Type B pancreatic cell (in vitro differentiated cells): ENCODE measurements at regions not wholly inside any gene's neighbourhood (a gene's known extent, or its start where the extent isn't known, plus 50 kb on each side); places are given as distances from the start of the nearest gene placed in this dataset.

Source experiments
- DNase-seq: peaks from one replicate; pipeline ENCODE4 v3.0.0; 2021; ENCODE audit warnings: mixed read lengths; ENCODE audit not compliant: unreplicated experiment; ENCODE audit errors: extremely low spot score
- H3K27ac Mint-ChIP-seq: 2 replicates; pipeline ENCODE4 v1.8.0; 2021; ENCODE audit warnings: mild to moderate bottlenecking, mixed read lengths
- H3K27me3 Mint-ChIP-seq: 2 replicates; pipeline ENCODE4 v1.8.0; 2021; ENCODE audit warnings: mixed read lengths
- H3K36me3 Mint-ChIP-seq: 2 replicates; pipeline ENCODE4 v1.8.0; 2021; ENCODE audit warnings: mixed read lengths
- H3K4me1 Mint-ChIP-seq: one replicate; pipeline ENCODE4 v1.8.0; 2021; ENCODE audit warnings: mixed read lengths; ENCODE audit not compliant: unreplicated experiment
- H3K4me3 Mint-ChIP-seq: 2 replicates; pipeline ENCODE4 v1.8.0; 2021; ENCODE audit warnings: mild to moderate bottlenecking, mixed read lengths
- H3K9me3 Mint-ChIP-seq: 2 replicates; pipeline ENCODE4 v1.8.0; 2021; ENCODE audit warnings: mixed read lengths
- TF ChIP-seq, protein P1 (sequence below): fragments of 200-600 bp; sonication (generic); conservative IDR thresholded peaks from 2 replicates; pipeline ENCODE4 v1.5.0; 2021; ENCODE audit warnings: antibody characterized with exemption, mild to moderate bottlenecking

- Mint-ChIP-seq H3K27ac (no peak overlapping the region), H3K4me3 (no peak overlapping the region), H3K9me3 (no peaks in the 10 kb centered on the region), H3K4me1 (peaks cover 8% of the 10 kb centered on the region), H3K36me3 (no peaks in the 10 kb centered on the region), H3K27me3 (no peaks in the 10 kb centered on the region)
- DNase-seq, result no peak
- TF ChIP-seq, protein P1, sequence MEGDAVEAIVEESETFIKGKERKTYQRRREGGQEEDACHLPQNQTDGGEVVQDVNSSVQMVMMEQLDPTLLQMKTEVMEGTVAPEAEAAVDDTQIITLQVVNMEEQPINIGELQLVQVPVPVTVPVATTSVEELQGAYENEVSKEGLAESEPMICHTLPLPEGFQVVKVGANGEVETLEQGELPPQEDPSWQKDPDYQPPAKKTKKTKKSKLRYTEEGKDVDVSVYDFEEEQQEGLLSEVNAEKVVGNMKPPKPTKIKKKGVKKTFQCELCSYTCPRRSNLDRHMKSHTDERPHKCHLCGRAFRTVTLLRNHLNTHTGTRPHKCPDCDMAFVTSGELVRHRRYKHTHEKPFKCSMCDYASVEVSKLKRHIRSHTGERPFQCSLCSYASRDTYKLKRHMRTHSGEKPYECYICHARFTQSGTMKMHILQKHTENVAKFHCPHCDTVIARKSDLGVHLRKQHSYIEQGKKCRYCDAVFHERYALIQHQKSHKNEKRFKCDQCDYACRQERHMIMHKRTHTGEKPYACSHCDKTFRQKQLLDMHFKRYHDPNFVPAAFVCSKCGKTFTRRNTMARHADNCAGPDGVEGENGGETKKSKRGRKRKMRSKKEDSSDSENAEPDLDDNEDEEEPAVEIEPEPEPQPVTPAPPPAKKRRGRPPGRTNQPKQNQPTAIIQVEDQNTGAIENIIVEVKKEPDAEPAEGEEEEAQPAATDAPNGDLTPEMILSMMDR, result no peak
Measured at GRCh38 chr16:81185416-81185815, 53.1 kb upstream of the BCO1 start.

DNA sequence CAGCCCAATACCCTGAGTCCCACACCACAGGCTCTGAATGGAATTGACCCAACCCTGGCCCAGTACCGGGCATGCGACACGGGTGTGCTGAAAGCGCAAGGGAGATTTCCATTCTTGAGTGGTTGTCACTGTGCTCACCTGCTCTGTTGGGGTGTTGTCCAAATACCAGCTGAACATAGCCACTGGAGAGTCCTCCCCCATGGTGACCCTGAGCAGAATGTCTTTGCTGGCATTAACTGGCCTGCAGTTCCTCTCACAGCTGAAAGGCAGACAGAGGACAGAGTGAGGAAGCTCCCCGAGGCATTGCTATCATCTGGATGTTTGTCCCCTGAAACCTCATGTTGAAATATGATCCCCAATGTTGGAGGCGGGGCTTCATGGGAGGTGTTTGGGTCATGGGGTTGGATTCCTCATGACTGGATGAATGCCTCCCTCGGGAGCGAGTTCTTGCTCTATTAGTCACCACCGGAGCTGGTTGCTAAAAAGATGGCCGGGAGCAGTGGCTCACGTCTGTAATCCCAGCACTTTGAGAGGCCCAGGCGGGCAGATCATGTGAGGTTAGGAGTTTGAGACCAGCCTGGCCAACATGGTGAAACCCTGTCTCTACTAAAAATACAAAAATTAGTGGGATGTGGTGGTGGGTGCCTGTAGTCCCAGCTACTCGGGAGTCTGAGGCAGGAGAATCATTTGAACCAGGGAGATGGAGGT lies 57.3 kb upstream of the BCO1 start:
- TF ChIP-seq, protein P1, result no peak
- Mint-ChIP-seq H3K27ac (peak overlapping the region; percentile 92), H3K9me3 (no peaks in the 10 kb centered on the region), H3K4me3 (peak overlapping the region; percentile 73), H3K36me3 (no peaks in the 10 kb centered on the region), H3K27me3 (no peaks in the 10 kb centered on the region), H3K4me1 (peaks cover 8% of the 10 kb centered on the region)
- DNase-seq, result peak; percentile 75

- no peaks in the 10 kb centered on the region for H3K27me3 Mint-ChIP-seq
- H3K4me3 Mint-ChIP-seq, result no peak overlapping the region
- no peak for DNase-seq
- TF ChIP-seq, protein P1, result no peak
- H3K4me1 Mint-ChIP-seq, result peaks cover 8% of the 10 kb centered on the region
- H3K36me3 Mint-ChIP-seq, result no peaks in the 10 kb centered on the region
- no peaks in the 10 kb centered on the region for H3K9me3 Mint-ChIP-seq
- peak overlapping the region; percentile 92 for H3K27ac Mint-ChIP-seq
Measured at GRCh38 chr16:81180578-81180977, 57.9 kb upstream of the BCO1 start.

- TF ChIP-seq, protein P1, result no peak
- H3K36me3 Mint-ChIP-seq, result no peaks in the 10 kb centered on the region
- H3K27ac Mint-ChIP-seq, result peak overlapping the region; percentile 16
- DNase-seq, result no peak
- no peak overlapping the region for H3K4me3 Mint-ChIP-seq
- peaks cover 8% of the 10 kb centered on the region for H3K4me1 Mint-ChIP-seq
- H3K27me3 Mint-ChIP-seq, result no peaks in the 10 kb centered on the region
- no peaks in the 10 kb centered on the region for H3K9me3 Mint-ChIP-seq
Measured at GRCh38 chr16:81179219-81179618, 59.3 kb upstream of the BCO1 start.

DNA sequence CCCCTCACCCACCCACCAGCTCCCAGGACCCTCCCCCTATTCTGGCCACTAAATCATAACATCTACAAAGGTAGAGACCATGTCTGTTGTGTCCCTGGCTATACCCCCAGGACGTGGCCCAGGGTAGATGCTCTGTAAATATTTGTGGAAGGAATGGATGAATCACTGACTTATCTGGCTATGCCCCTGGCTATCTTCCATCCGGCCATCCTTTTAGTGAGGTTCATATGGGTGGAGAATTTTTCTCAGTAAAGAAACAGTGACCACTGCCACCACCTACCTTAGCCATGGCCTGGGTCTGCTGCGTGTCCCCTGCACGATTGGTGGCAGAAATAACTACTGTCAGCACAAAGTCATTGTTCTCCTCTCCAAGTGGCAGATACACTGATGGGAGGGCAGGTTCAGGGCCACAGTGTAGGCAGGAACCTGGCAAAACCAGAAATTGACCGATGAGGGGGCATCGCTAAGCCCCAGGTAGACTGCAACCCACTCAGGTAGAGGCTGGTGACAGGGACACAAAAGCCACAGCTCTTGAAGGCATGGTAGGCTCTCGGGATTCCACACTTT lies 63.1 kb upstream of the BCO1 start:
- H3K27me3 Mint-ChIP-seq, result peaks cover 4% of the 10 kb centered on the region
- no peaks in the 10 kb centered on the region for H3K4me1 Mint-ChIP-seq
- DNase-seq, result no peak
- TF ChIP-seq, protein P1, result no peak
- no peak overlapping the region for H3K27ac Mint-ChIP-seq
- H3K9me3 Mint-ChIP-seq, result no peaks in the 10 kb centered on the region
- H3K4me3 Mint-ChIP-seq, result no peak overlapping the region
- no peaks in the 10 kb centered on the region for H3K36me3 Mint-ChIP-seq
